ENCODE measurements at regions not wholly inside any gene's neighbourhood (a gene's known extent, or its start where the extent isn't known, plus 50 kb on each side); places are given as distances from the start of the nearest gene placed in this dataset.
A peak's percentile ranks its signal among the peaks of the same experiment; 100 is the strongest.

DNA sequence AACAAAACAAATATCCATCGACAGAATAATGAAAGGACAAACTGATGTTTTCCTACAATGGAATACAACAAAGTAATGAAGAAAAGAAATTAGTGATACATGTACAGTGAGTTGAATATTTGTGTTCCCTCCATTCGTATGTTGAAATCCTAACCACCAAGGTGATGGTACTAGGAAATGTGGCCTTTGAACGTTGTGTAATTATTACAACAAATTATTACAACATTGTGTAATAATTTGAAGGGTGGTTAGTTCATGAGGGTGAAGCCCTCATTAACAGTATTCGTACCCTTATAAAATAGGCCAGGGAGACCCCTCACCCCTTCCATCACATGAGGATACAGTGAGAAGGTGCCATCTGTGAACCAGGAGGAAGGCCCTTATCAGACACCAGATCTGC is 339.4 kb downstream of the BMP2 start:
- ATAC-seq (ENCODE audit: insufficient read depth, low FRiP score) (no peak), DNase-seq (no peak)
- Histone ChIP-seq H3K4me3 (no peak overlapping the region), H3K4me1 (ENCODE audit: control insufficient read depth in 5 of 5, insufficient read depth in 5 of 5, low read length in 5 of 5) (no peaks in the 10 kb centered on the region), H3K36me3 (ENCODE audit: control insufficient read depth in 4 of 4, insufficient read depth in 4 of 4, low read length in 4 of 4) (no peaks in the 10 kb centered on the region), H3K9me3 (ENCODE audit: control insufficient read depth in 4 of 4, insufficient read depth in 3 of 4, low read length in 3 of 4) (no peaks in the 10 kb centered on the region), H3K9ac (ENCODE audit: insufficient read depth in 1 of 2, low read length in 2 of 2) (no peak overlapping the region), H3K27ac (ENCODE audit: low read depth in 1 of 2, low read length in 1 of 2) (no peak overlapping the region), H3K27me3 (ENCODE audit: control insufficient read depth in 3 of 3, insufficient read depth in 3 of 3, low read length in 2 of 3) (no peaks in the 10 kb centered on the region)
- TF ChIP-seq CTCF (IDR thresholded peaks at IDR 0.05; ENCODE audit: control extremely low read depth, extremely low read depth): no peak
- WGBS, 2 donors: 69 to 77% methylated on average over 4 of the region's 4 CpGs

- TF ChIP-seq CTCF (IDR thresholded peaks at IDR 0.05; ENCODE audit: control extremely low read depth, extremely low read depth): no peak
Measured at GRCh38 chr20:7108929-7109328, 341.4 kb downstream of the BMP2 start.

DNA sequence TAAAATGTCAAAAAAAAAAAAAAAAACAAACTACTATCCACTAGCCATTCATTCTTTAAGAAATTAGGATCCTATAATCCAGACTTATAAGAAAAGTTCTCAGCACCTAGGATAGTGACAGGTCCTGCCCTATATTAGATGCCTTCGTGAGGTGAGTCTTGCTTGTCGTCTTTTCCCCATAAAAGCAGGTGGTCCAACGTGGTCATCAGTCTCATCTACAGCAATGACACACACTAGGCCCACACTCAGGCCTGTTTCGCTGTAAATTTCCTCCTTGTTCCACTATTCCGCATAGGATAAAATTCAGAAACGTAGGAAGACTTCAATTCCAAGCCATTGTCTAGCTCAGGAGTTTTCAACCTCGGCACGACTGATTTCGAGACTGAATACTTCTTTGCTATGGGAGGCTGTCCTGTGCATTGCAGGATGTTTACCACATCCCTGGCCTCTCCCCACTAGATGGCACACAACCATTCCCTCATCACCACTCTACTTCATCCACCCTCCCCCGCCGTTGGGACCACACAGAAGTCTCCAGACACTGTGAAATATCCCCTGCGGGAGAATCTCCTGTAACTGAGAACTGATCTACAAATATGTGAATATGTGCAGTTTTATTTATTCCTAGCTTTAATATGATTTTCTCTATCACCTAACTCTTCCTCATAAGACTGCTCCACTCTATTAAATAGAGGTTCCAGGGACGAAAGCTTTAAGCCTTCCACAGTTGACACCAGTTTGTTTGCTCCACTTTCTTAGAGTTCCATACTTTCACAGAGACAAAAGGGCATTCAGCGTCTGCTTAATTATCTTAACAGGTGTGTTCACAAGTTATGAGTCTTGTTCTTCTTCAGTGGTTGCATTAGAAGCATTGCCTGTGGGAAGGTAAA is 346.3 kb downstream of the BMP2 start:
- ATAC-seq (ENCODE audit: insufficient read depth, low FRiP score) (no peak), DNase-seq (peak; percentile 26 to 67 (median 49))
- Histone ChIP-seq H3K36me3 (ENCODE audit: control insufficient read depth in 4 of 4, insufficient read depth in 4 of 4, low read length in 4 of 4) (no peaks in the 10 kb centered on the region), H3K4me1 (ENCODE audit: control insufficient read depth in 5 of 5, insufficient read depth in 5 of 5, low read length in 5 of 5) (no peaks in the 10 kb centered on the region), H3K4me3 (no peak overlapping the region), H3K27ac (ENCODE audit: low read depth in 1 of 2, low read length in 1 of 2) (no peak overlapping the region), H3K27me3 (ENCODE audit: control insufficient read depth in 3 of 3, insufficient read depth in 3 of 3, low read length in 2 of 3) (no peaks in the 10 kb centered on the region), H3K9ac (ENCODE audit: insufficient read depth in 1 of 2, low read length in 2 of 2) (no peak overlapping the region), H3K9me3 (ENCODE audit: control insufficient read depth in 4 of 4, insufficient read depth in 3 of 4, low read length in 3 of 4) (no peaks in the 10 kb centered on the region)
- WGBS, 2 donors: 46 to 48% methylated on average over 14 of the region's 14 CpGs
- TF ChIP-seq CTCF (IDR thresholded peaks at IDR 0.05; ENCODE audit: control extremely low read depth, extremely low read depth): no peak

More at GRCh38 chr20:7108929-7109328, 341.4 kb downstream of the BMP2 start:
- ATAC-seq (ENCODE audit: insufficient read depth, low FRiP score) (no peak), DNase-seq (no peak)
- no peak overlapping the region for H3K4me3 ChIP-seq
- H3K27me3 ChIP-seq (ENCODE audit: control insufficient read depth in 3 of 3, insufficient read depth in 3 of 3, low read length in 2 of 3): no peaks in the 10 kb centered on the region
- H3K9ac ChIP-seq (ENCODE audit: insufficient read depth in 1 of 2, low read length in 2 of 2): no peak overlapping the region
- WGBS, 2 donors: 81 to 88% methylated on average over 2 of the region's 2 CpGs
- no peaks in the 10 kb centered on the region for H3K4me1 ChIP-seq (ENCODE audit: control insufficient read depth in 5 of 5, insufficient read depth in 5 of 5, low read length in 5 of 5)
- no peak overlapping the region for H3K27ac ChIP-seq (ENCODE audit: low read depth in 1 of 2, low read length in 1 of 2)
- H3K36me3 ChIP-seq (ENCODE audit: control insufficient read depth in 4 of 4, insufficient read depth in 4 of 4, low read length in 4 of 4): no peaks in the 10 kb centered on the region
- no peaks in the 10 kb centered on the region for H3K9me3 ChIP-seq (ENCODE audit: control insufficient read depth in 4 of 4, insufficient read depth in 3 of 4, low read length in 3 of 4)

Measured in lung (tissue), 11 donors.